GM18502 (cell line): ENCODE measurements at regions not wholly inside any gene's neighbourhood (a gene's known extent, or its start where the extent isn't known, plus 50 kb on each side); places are given as distances from the start of the nearest gene placed in this dataset.
"Not testable (repeated sequence)": the region's sequence is repeated elsewhere in the genome, so short reads cannot be mapped to it uniquely, and the experiment has no call there.

Experiments
- ATAC-seq: cut with Tn5 transposase; IDR thresholded peaks from one replicate; pipeline ENCODE4 v1.9.1; 2021; ENCODE audit warnings: mild to moderate bottlenecking; ENCODE audit not compliant: unreplicated experiment, poor library complexity

DNA sequence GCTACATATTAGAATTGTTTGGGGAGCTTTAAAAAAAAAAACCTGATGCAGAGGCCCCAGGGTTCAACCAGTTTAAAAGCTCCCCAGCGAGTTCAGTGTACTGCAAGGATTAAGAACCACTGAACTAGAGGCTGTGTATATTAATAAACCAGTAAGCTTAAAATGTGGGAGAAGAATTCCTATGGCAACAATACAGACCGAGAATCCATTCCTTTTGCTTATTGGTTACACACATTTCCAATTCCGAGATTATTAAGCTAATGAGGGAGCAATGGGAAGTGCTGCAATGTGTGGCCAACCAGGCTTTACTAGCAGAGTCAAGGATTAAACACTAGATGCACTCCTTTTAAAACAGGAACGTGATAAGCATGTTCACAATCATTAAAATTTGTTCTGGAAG lies 204.4 kb downstream of the TDRD15 start:
- no peak for ATAC-seq

GRCh38 chr2:21330786-21331391 lies 207.1 kb downstream of the TDRD15 start:
- no peak for ATAC-seq

DNA sequence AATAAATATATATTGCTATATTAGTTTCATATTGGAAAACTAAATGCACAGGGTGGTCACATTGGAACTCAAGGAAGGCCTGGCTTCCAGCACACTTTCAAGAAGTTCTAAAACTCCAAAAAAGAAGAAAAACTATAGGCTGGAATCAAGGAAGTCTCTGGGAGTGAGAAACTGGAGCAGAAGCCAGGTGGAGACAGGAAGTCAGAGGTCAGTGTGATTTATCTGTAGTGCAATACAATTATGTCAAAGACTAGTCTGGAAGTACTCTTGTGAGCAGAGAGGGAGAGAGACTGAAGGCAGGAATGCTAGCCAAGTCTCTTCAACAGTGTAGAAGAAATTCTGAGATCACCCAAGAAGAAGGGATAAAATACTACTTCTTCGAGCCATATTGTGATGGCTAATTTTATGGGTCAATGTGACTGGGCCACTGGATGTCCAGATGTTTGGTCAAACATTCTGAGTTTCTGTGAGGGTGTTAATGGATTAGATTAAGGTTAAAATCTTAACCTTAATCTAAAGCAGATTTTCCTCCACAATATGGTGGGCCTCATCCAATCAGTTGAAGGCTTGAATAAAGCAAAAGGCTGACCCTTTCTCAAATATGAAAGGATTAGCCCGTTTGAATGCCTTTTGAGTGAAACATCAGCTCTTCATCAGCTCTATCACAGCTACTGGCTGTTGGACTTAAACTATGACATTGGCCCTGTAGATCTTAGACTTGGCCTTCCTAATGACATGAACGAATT lies 208.0 kb downstream of the TDRD15 start:
- no peak for ATAC-seq

DNA sequence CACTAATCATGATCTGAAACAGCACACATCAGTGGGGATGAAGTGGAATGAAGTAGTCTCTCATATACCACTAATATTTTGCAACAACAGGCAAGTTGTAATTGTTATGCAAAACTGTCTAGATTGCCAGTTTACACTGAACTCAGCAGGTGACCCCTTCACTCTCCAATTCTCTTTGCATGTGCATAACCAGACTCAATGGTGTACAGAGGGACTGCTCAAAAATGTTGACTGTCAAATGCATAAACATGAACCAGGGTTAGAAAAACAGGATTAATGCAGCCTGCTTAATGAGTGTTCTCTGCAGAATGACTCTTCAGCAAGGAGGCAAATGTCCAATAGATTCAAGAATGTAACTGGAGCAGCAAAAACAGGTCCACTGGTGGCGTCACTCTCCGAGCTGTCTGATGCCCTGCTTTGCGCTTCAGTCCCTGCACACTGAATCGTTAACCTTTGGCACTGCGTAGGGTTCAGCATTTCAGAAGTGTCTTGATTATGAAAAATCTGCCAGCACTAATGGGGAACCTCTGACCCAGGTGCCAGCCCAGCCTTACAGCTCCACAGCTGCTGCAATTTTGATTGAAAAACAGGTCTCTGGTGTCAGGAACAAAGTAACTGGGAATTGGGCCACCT lies 209.3 kb downstream of the TDRD15 start:
- no peak for ATAC-seq

GRCh38 chr2:21333684-21334083 lies 209.9 kb downstream of the TDRD15 start:
- ATAC-seq = no peak

- no peak for ATAC-seq
Observed at GRCh38 chr2:21346984-21347383, 223.2 kb downstream of the TDRD15 start.

- no peak for ATAC-seq
Observed at GRCh38 chr2:21353879-21354679, 230.3 kb downstream of the TDRD15 start.

- ATAC-seq = no peak
Observed at GRCh38 chr2:21356086-21356856, 232.5 kb downstream of the TDRD15 start.

DNA sequence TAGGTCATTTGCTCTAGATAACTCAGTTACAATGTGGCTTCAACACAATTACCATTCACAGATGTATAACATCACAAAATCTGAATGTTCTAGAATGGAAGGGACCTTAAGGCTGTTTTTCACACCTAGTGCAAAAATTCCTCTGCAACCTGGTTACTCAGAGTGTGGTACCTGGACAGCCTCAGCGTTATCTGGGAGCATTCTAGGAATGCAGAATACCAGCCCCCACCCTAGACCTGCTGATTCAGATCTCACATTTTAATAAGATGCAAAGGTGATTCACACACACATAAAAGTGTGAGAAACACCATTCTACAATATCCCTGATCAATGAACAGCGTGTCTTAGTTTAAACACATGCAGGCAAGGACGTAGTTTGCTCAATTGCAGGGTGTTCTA lies 233.1 kb downstream of the TDRD15 start:
- ATAC-seq = no peak

DNA sequence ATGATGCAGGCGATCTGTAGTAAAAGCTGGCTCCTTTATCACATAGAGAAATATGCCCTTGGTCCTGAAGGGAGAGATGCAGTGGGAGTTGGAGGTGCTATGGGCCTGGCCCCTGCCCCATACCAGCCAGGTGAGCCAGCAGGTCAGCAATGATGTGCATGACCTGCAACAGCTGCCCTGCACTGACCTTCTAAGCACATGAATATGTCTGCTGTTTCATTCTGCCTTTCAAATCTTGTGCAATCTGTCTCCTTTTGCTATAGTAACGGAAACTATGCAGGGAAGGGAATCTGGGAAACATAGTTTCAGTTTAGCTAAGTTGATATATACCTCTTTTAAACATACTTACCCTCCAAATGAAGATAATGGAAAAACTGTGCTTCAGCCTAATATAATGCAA lies 235.2 kb downstream of the TDRD15 start:
- ATAC-seq = no peak

- no peak for ATAC-seq
Observed at GRCh38 chr2:21361384-21361783, 237.6 kb downstream of the TDRD15 start.

GRCh38 chr2:21361957-21362486 lies 238.3 kb downstream of the TDRD15 start:
- no peak for ATAC-seq

DNA sequence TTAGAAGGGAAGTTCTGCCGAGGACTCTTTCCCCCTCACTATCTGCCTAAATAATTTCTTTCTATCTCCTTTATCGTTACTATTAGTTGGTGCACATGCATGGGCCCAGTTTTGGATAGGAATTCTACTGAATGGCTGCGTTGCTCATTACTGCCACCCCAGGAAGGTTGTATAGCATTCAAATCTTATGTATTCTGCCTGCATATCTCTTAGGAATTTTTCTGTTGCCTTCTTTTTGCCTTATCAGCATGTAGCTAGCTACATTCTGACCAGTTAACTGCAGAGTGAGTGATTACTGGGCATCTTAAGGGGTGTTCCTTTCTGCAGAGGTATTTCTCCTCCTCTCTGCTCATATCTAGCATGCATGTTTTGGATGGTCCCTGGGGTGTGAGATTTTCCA lies 239.6 kb downstream of the TDRD15 start:
- no peak for ATAC-seq

- ATAC-seq = no peak
Observed at GRCh38 chr2:21367421-21367820, 243.7 kb downstream of the TDRD15 start.

DNA sequence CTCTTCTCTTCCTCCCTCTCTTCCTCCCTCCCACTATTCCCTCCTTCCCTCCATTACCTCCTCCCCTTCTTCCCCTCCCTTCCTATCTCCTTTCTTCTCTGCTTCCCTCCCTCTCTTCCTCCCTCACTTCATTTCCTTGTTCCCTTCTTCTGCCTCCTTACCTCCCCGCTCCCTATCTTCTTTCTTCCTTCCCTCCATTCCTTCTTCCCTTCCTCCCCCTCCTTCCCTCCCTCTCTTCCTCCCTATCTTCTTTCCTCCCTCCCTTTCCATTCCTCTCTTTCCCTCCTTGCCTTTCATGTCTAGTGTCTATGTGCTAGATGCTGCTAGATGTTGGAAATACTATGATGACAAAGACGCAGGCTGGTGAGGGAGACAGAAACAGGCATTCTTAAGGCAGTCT lies 246.0 kb downstream of the TDRD15 start:
- no peak for ATAC-seq

- no peak for ATAC-seq
Observed at GRCh38 chr2:21371499-21372003, 247.8 kb downstream of the TDRD15 start.

- ATAC-seq = no peak
Observed at GRCh38 chr2:21372654-21373053, 248.9 kb downstream of the TDRD15 start.

DNA sequence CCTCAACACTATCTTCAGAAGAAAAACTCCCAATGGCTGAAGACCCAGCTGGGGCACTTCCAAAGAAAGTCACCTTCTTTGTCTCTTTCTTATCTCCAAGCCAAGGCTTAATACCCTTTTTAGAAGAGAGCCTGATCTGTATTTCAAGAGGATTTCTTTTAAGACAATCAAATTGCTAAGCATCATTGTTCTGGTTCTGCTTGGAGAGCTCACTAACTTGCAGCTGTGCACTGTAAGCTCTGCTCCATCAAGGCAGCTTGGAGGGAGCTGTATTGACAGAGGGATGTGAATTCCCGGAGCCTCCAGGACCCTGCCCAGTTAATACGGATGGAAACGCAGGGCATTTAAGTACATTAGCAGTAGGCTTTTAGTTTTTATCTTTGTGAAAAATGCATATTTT lies 253.1 kb downstream of the TDRD15 start:
- ATAC-seq = no peak

DNA sequence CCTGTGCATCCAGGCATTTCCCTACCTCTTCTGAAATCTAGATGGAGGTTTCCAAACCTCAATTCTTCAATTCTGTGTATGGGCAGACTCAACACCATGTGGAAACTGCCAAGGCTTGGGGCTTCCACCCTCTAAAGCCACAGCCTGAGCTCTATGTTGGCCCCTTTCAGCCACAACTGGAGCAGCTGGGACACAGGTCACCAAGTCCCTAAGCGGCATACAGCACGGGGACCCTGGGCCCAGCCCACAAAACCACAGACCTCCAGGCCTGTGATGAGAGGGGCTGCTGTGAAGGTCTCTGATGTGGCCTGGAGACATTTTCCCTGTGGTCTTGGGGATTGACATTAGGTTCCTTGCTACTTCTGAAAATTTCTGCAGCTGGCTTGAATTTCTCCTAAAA lies 255.4 kb downstream of the TDRD15 start:
- ATAC-seq = no peak

GRCh38 chr2:21379668-21380067 lies 255.9 kb downstream of the TDRD15 start:
- ATAC-seq = not testable (repeated sequence)
